GM13977 (cell line): ENCODE measurements at regions not wholly inside any gene's neighbourhood (a gene's known extent, or its start where the extent isn't known, plus 50 kb on each side); places are given as distances from the start of the nearest gene placed in this dataset.

ENCODE experiments used
- DNase-seq: peaks from one replicate; pipeline ENCODE4 v3.0.0; 2012; ENCODE audit warnings: low spot score
- in situ Hi-C: fragments of 300-500 bp; cut with MboI; formaldehyde crosslinking; loops from one replicate; pipeline ENCODE4 v1.12.0; 2022; ENCODE audit warnings: low sequenced_read_pairs, low pct_unique_long_range_greater_than_20kb, mixed read lengths, inconsistent platforms; ENCODE audit not compliant: unreplicated experiment
- TF ChIP-seq, protein P1 (sequence below): IDR thresholded peaks from 2 replicates; pipeline ENCODE4 v1.5.1; 2012; ENCODE audit warnings: mild to moderate bottlenecking, control low read depth; ENCODE audit not compliant: insufficient read depth; ENCODE audit errors: extremely low read depth, missing control alignments

- TF ChIP-seq, protein P1, sequence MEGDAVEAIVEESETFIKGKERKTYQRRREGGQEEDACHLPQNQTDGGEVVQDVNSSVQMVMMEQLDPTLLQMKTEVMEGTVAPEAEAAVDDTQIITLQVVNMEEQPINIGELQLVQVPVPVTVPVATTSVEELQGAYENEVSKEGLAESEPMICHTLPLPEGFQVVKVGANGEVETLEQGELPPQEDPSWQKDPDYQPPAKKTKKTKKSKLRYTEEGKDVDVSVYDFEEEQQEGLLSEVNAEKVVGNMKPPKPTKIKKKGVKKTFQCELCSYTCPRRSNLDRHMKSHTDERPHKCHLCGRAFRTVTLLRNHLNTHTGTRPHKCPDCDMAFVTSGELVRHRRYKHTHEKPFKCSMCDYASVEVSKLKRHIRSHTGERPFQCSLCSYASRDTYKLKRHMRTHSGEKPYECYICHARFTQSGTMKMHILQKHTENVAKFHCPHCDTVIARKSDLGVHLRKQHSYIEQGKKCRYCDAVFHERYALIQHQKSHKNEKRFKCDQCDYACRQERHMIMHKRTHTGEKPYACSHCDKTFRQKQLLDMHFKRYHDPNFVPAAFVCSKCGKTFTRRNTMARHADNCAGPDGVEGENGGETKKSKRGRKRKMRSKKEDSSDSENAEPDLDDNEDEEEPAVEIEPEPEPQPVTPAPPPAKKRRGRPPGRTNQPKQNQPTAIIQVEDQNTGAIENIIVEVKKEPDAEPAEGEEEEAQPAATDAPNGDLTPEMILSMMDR = no peak
- no peak for DNase-seq
- in situ Hi-C loops = no loop called here
Measured at GRCh38 chr3:95354489-95354888, 1291.6 kb downstream of the NSUN3 start.

- in situ Hi-C loops = no loop called here
- TF ChIP-seq, protein P1 = no peak
- DNase-seq = no peak
Measured at GRCh38 chr3:95356764-95357501, 1294.1 kb downstream of the NSUN3 start.

GRCh38 chr3:95387242-95388021 is 1324.6 kb downstream of the NSUN3 start:
- no peak for DNase-seq
- in situ Hi-C loops = no loop called here
- TF ChIP-seq, protein P1 = no peak

DNA sequence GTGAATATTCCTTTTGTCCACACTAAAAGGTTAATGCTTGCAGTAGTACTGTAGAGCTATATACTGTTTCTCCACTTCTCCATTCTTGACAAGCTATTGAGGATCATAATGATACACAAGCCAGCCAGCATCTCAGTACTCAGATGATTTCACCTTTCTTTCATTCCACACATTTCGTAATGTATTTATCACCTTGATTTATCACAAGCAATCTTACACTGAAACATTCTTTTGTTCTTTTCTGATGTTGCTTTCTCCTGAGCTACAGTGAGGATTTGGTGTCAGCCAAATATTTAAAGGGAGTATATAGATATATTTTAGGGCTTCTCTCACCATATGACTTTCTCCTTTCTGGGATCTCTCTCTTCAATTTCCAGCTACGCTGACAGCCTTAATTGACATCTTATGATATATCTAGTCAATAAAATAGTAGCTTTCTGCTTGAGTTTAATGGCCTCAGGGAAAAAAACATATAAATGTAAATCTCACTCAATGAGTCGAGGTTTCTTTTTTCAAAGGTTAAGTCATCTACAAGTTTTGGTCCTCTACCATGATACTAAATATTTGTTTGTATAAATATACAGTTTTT is 1327.0 kb downstream of the NSUN3 start:
- TF ChIP-seq, protein P1 = no peak
- no peak for DNase-seq
- in situ Hi-C loops = no loop called here

- in situ Hi-C loops = no loop called here
- DNase-seq = no peak
- TF ChIP-seq, protein P1 = no peak
Measured at GRCh38 chr3:95394286-95394685, 1331.4 kb downstream of the NSUN3 start.

DNA sequence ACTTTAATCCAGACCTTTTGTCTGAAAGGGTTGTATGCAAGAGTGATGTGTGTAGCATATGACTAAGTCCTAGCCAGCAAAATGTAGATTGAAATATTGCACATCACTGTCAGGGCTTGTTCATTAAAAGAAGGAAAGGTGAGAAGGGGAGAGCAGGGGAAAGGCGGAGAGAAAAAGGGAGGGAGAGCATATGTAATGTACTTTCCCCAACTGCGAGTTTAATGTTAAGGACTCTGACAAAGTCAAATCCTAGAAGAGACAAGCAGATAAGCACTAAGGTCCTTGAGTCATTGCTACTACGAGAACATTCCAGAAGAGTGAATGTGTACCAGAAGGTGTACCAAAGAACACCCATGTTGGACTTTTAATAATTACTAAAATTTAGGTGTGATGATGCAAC is 1336.7 kb downstream of the NSUN3 start:
- TF ChIP-seq, protein P1 = no peak
- DNase-seq = no peak
- in situ Hi-C loops = no loop called here
